ENCODE measurements at regions not wholly inside any gene's neighbourhood (a gene's known extent, or its start where the extent isn't known, plus 50 kb on each side); places are given as distances from the start of the nearest gene placed in this dataset.

DNA sequence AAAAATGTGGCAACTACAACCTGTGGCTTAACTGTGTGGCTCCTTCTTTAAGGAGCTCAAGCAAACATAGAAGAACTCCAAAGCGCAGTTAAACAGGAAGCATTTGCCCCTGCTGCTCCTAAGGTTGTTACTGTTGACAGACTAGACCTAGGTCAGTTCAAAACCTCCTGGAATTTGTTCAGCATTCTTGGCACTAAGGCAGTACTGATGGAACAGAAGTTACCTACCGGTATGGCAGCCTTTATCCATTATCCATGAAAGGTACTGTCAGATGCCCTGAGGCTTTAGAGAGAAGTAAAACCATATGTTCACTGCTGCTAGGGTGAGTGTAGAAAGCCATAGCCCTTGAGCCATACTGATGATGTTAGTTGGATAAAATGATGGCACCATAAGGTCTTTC lies 916.5 kb upstream of the FAT3 start:
- 31 to 39% methylated on average over 2 of the region's 2 CpGs for WGBS, 2 donors
- H3K27ac ChIP-seq, result no peak overlapping the region
- DNase-seq (no peak), ATAC-seq (no peak)
- TF ChIP-seq, protein P1, sequence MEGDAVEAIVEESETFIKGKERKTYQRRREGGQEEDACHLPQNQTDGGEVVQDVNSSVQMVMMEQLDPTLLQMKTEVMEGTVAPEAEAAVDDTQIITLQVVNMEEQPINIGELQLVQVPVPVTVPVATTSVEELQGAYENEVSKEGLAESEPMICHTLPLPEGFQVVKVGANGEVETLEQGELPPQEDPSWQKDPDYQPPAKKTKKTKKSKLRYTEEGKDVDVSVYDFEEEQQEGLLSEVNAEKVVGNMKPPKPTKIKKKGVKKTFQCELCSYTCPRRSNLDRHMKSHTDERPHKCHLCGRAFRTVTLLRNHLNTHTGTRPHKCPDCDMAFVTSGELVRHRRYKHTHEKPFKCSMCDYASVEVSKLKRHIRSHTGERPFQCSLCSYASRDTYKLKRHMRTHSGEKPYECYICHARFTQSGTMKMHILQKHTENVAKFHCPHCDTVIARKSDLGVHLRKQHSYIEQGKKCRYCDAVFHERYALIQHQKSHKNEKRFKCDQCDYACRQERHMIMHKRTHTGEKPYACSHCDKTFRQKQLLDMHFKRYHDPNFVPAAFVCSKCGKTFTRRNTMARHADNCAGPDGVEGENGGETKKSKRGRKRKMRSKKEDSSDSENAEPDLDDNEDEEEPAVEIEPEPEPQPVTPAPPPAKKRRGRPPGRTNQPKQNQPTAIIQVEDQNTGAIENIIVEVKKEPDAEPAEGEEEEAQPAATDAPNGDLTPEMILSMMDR (IDR thresholded peaks at IDR 0.05), result no peak
- TF ChIP-seq POLR2A (IDR thresholded peaks at IDR 0.05), result no peak
- H3K4me3 ChIP-seq, result no peak overlapping the region
- intact Hi-C loops (cut with DNase I), result no loop called here
- no peaks in the 10 kb centered on the region for H3K36me3 ChIP-seq (replicated peaks in 1 of 2; ENCODE audit: insufficient read depth in 1 of 2, low read depth in 2 of 2)
- H3K9me3 ChIP-seq, result no peaks in the 10 kb centered on the region
- H3K27me3 ChIP-seq, result no peaks in the 10 kb centered on the region
- no peaks in the 10 kb centered on the region for H3K4me1 ChIP-seq

DNA sequence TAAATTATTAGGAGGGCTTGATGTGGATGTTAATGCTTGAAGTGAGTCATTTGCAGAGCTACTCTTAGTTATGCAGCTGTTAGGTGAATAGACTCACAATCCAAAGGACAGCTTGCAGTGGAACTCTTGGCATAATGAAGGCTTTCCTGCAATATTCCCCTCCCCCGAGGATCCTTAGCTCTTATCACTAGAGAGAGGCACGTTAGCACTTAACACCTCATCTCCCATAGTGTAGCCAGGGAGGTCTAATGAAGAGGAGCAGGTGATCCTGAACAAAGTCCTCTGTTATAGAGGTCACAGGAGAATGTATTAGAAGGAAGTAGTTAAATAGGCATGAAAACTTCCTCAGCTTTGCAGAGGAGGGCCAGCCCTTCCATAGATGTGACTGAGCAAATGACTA lies 919.2 kb upstream of the FAT3 start:
- no peaks in the 10 kb centered on the region for H3K27me3 ChIP-seq
- H3K9me3 ChIP-seq, result no peaks in the 10 kb centered on the region
- TF ChIP-seq, protein P1 (IDR thresholded peaks at IDR 0.05), result no peak
- TF ChIP-seq POLR2A (IDR thresholded peaks at IDR 0.05), result no peak
- ATAC-seq (no peak), DNase-seq (no peak)
- H3K27ac ChIP-seq, result no peak overlapping the region
- H3K36me3 ChIP-seq (replicated peaks in 1 of 2; ENCODE audit: insufficient read depth in 1 of 2, low read depth in 2 of 2), result no peaks in the 10 kb centered on the region
- no peaks in the 10 kb centered on the region for H3K4me1 ChIP-seq
- intact Hi-C loops (cut with DNase I), result no loop called here
- WGBS, 2 donors, result 9 to 14% methylated on average over 2 of the region's 2 CpGs
- no peak overlapping the region for H3K4me3 ChIP-seq

DNA sequence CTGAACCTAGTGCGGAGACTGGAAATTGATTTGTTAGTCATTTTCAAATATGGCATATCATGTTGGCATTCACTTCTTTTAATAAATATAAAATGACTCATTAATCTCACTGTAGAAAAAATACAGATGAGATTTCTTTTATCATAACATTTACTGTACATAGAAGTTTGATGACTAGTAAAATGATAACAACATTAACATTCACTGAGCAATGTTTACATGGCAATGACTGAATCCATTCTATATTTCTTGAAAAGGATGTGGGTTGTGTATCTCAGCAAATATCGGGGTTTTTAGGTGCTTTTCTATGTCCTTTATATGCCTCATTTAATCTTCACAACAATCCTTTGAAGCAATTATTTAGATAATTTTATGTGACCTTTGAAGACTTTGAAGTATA lies 920.9 kb upstream of the FAT3 start:
- intact Hi-C loops (cut with DNase I), result no loop called here
- DNase-seq (no peak), ATAC-seq (no peak)
- Histone ChIP-seq H3K4me1 (no peaks in the 10 kb centered on the region), H3K36me3 (replicated peaks in 1 of 2; ENCODE audit: insufficient read depth in 1 of 2, low read depth in 2 of 2) (no peaks in the 10 kb centered on the region), H3K27me3 (no peaks in the 10 kb centered on the region), H3K4me3 (no peak overlapping the region), H3K9me3 (no peaks in the 10 kb centered on the region), H3K27ac (no peak overlapping the region)
- no peak for TF ChIP-seq POLR2A (IDR thresholded peaks at IDR 0.05)
- TF ChIP-seq, protein P1 (IDR thresholded peaks at IDR 0.05), result no peak
- WGBS, 2 donors, result 72 to 79% methylated on average over 2 of the region's 2 CpGs

- Histone ChIP-seq H3K4me3 (no peak overlapping the region), H3K27ac (no peak overlapping the region), H3K9me3 (no peaks in the 10 kb centered on the region), H3K27me3 (no peaks in the 10 kb centered on the region), H3K4me1 (no peaks in the 10 kb centered on the region), H3K36me3 (replicated peaks in 1 of 2; ENCODE audit: insufficient read depth in 1 of 2, low read depth in 2 of 2) (no peaks in the 10 kb centered on the region)
- WGBS, 2 donors, result 9 to 33% methylated on average over 1 of the region's 1 CpG
- DNase-seq, result no peak
- no peak for ATAC-seq
- intact Hi-C loops (cut with DNase I), result no loop called here
- TF ChIP-seq, protein P1 (IDR thresholded peaks at IDR 0.05), result no peak
- TF ChIP-seq POLR2A (IDR thresholded peaks at IDR 0.05), result no peak
Measured at GRCh38 chr11:91299980-91300379, 924.6 kb upstream of the FAT3 start.

GRCh38 chr11:91296629-91297028 lies 928.0 kb upstream of the FAT3 start:
- Histone ChIP-seq H3K27me3 (no peaks in the 10 kb centered on the region), H3K36me3 (replicated peaks in 1 of 2; ENCODE audit: insufficient read depth in 1 of 2, low read depth in 2 of 2) (no peaks in the 10 kb centered on the region), H3K27ac (no peak overlapping the region), H3K4me3 (no peak overlapping the region), H3K4me1 (no peaks in the 10 kb centered on the region), H3K9me3 (no peaks in the 10 kb centered on the region)
- no peak for ATAC-seq
- TF ChIP-seq, protein P1 (IDR thresholded peaks at IDR 0.05), result no peak
- no peak for TF ChIP-seq POLR2A (IDR thresholded peaks at IDR 0.05)
- DNase-seq, result no peak
- WGBS, 2 donors, result 47 to 53% methylated on average over 1 of the region's 1 CpG
- intact Hi-C loops (cut with DNase I), result no loop called here

All from body of pancreas (tissue), 4 donors.